Activated CD4-positive, alpha-beta T cell treated with anti-CD3 and anti-CD28 coated beads, Interleukin-2, amount 50 U/mL, for 24 hours (primary cell): ENCODE measurements at regions not wholly inside any gene's neighbourhood (a gene's known extent, or its start where the extent isn't known, plus 50 kb on each side); places are given as distances from the start of the nearest gene placed in this dataset.
"Not testable (repeated sequence)": the region's sequence is repeated elsewhere in the genome, so short reads cannot be mapped to it uniquely, and the experiment has no call there.

Experiments used
- DNase-seq, 2 donors: peaks; one replicate each; pipeline ENCODE4 v3.0.0-alpha.2; 2020; ENCODE audit warnings: low read depth in 1 of 2, low spot score in 1 of 2

DNA sequence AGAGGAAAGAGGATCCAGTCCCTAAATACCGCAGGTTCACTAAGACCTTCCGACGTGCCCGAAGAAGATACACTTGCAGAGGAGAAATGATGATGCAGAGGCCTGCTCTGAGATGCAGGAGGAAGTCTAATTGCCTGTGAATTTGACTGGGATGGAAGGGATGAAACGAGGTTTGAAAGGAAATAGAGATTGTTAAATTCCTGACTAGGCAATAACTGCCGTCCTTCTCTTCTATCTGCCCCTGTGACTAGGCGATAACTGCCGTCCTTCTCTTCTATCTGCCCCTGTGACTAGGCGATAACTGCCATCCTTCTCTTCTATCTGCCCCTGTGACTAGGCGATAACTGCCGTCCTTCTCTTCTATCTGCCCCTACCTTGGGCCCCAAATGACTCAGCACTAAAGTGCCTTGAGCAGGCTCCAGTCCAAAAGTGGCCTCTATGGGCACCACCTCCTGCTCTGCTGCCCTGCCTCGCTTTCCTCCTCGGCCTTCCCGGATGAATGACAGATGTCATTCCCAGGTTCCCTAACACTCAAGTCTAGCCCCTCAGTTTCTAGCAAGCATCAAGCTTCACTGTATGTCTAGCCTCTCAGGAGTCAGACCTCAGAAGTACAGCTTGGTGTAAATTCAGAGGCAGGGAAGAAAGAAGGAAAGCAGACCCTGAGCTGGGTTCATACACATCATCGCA lies 189.1 kb downstream of the FOXD4L6 start:
- DNase-seq: not testable (repeated sequence)

GRCh38 chr9:40935336-40935735 lies 193.1 kb downstream of the FOXD4L6 start:
- DNase-seq: no peak

GRCh38 chr9:40934480-40934879 lies 194.0 kb downstream of the FOXD4L6 start:
- DNase-seq: not testable (repeated sequence)

GRCh38 chr9:40930426-40930825 lies 198.1 kb downstream of the FOXD4L6 start:
- not testable (repeated sequence) for DNase-seq

DNA sequence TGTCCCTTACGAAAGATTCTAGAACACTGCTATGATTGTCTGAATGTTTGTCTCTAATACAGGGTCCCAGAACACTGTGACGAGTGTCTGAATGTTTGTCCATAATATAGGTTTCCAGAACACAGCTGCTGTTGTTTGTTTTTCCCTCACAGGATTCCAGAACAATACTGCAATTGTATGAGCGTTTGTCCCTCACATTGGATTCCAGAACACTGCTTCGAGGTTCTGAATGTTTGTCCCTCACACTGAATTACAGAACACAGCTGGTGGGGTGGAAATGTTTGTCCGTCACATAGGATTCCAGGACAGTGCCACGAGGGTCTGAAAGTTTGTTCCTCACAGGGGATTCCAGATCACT lies 199.0 kb downstream of the FOXD4L6 start:
- DNase-seq: not testable (repeated sequence)

- DNase-seq: no peak
These were observed 199.5 kb downstream of the FOXD4L6 start for GRCh38 chr9:40928803-40929487.

- DNase-seq: no peak
These were observed 200.4 kb downstream of the FOXD4L6 start for GRCh38 chr9:40927851-40928802.

- no peak for DNase-seq
These were observed 201.2 kb downstream of the FOXD4L6 start for GRCh38 chr9:40927260-40927631.

DNA sequence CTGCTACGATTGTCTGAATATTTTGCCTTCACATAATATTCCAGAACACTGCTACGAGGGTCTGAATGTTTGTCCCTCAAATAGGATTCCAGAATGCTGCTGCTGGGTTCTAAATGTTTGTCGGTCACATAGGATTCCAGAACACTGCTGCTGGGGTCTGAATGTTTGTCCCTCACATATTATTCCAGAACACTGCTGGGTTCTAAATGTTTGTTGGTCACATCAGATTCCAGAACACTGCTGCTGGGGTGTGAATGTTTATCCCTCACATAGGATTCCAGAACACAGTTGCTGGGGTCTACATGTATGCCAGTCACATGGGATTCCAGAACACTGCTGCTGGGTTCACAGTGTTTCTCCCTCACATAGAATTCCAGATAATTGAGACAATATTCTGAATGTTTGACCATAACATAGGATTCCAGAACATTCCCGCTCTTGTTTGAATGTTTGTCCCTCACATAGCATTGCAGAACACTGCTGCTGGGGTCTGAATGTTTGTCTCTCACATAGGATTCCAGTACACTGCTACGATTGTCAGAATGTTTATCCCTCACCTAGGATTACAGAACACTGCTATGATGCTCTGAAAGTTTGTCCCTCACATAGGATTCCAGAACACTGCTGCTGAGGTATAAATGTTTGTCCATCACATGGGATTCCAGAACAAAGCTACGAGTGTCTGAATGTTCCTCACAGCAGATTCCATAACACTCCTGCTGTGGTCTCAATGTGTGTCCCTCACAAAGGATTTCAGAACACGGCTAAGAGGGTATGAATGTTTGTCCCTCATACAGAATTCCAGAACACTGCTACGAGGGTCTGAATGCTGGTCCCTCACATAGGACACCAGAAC lies 201.8 kb downstream of the FOXD4L6 start:
- DNase-seq: no peak

GRCh38 chr9:40925149-40925548 lies 203.3 kb downstream of the FOXD4L6 start:
- DNase-seq: no peak

DNA sequence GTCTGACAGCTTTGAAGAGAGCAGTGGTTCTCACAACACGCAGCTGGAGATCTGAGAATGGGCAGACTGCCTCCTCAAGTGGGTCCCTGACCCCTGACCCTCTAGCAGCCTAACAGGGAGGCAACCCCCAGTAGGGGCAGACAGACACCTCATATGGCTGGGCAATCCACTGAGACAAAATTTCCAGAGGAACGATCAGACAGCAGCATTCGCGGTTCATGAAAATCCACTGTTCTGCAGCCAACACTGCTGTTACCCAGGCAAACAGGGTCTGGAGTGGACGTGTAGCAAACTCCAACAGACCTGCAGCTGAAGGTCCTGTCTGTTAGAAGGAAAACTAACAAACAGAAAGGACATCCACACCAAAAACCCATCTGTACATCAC lies 212.1 kb downstream of the FOXD4L6 start:
- not testable (repeated sequence) for DNase-seq

DNA sequence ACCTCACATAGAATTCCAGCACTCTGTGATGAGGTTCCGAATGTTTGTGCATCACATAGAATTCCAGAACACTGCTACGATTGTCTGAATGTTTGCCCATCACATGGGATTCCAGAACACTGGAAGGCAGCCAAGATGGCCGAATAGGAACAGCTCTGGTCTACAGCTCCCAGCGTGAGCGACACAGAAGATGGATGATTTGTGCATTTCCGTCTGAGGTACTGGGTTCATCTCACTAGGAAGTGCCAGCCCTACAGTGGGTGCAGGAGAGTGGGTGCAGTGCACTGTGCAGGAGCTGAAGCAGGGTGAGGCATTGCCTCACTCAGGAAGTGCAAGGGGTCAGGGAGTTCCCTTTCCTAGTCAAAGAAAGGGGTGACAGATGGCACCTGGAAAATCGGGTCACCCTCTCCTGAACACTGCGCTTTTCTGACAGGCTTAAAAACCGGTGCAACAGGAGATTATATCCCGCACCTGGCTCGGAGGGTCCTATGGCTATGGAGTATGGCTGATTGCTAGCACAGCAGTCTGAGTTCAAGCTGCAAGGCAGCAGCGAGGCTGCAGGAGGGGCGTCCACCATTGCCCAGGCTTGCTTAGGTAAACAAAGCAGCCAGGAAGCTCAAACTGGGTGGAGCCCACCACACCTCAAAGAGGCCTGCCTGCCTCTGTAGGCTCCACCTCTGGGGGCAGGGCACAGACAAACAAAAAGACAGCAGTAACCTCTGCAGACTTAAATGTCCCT lies 212.7 kb downstream of the FOXD4L6 start:
- not testable (repeated sequence) for DNase-seq

DNA sequence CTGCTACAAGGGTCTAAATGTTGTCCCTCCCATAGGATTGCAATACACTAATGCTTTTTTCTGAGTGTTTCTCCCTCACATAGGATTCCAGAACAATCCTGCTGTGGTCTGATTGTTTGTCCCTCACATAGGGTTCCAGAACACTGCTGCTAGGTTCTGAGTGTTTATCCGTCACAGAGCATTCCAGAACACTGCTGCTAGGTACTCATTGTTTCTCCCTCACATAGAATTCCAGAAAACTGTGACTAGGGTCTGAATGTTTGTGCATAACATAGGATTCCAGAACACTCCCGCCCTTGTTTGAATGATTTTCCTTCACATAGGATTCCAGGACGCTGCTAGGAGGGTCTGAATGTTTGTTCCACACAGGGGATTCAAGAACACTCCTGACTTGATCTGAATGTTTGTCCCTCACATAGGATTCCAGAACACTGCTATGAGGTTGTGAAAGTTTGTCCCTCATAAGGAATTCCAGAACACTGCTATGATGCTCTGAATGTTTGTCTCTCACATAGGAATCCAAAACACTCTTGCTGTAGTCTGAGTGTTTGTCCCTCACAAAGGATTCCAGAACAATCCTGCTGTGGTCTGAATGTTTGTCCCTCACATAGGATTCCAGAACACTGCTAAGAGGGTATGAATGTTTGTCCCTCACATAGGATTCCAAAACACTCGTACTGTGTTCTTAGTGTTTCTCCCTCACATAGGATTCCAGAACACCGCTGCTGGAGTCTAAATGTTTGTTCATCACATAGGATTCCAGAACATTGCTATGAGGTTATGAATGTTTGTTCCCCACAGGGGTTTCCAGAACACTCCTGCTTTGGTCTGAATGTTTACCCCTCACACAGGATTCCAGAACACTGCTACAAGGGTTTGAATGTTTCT lies 213.5 kb downstream of the FOXD4L6 start:
- no peak for DNase-seq

GRCh38 chr9:40913928-40914673 lies 214.4 kb downstream of the FOXD4L6 start:
- no peak for DNase-seq

DNA sequence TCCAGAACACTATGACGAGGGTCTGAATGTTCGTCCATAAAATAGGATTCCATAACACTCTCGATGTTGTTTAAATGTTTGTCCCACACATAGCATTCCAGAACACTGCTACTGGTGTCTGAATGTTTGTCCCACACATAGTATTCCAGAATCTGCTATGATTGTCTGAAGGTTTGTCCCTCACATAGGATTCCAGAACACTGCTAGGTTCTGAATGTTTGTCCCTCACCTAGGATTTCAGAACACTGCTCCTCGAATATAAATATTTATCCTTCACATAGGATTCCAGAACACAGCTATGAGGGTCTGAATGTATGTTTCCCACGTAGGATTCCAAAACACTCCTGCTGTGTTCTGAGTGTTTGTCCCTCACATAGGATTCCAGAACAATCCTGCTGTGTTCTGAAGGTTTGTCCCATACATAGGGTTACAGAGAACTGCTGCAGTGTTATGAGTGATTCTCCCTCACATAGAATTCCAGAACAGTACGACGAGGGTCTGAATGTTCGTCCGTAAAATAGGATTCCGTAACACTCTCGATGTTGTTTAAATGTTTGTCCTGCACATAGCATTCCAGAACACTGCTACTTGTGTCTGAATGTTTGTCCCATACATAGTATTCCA lies 215.3 kb downstream of the FOXD4L6 start:
- DNase-seq: no peak

- DNase-seq: not testable (repeated sequence)
These were observed 215.8 kb downstream of the FOXD4L6 start for GRCh38 chr9:40912679-40913078.

DNA sequence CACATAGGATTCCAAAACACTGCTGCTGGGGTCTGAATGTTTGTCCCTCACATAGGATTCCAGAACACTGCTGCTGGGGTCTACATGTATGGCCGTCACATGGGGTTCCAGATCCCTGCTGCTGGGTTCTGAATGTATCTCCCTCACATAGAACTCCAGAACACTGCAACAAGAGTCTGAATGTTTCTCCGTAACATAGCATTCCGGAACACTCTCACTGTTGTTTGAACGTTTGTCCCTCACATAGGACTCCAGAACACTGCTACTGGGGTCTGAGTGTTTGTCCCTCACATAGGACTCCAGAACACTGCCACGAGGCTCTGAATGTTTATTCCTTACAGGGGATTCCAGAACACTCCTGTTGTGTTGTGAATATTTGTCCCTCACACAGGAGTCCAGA lies 216.8 kb downstream of the FOXD4L6 start:
- DNase-seq: no peak

DNA sequence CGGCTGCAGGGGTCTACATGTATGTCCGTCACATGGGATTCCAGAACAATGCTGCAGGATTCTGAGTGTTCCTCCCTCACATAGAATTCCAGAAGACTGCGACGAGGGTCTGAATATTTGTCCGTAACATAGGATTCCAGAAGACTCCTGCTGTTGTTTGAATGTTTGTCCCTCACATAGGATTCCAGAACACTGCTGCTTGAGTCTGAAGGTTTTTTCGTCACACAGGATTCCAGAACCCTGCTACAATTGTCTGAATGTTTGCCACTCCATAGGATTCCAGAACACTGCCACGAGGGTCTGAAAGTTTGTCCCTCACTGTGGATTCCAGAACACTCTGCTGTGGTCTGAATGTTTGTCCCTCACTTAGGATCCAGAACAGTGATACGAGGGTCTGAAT lies 217.5 kb downstream of the FOXD4L6 start:
- DNase-seq: not testable (repeated sequence)
